Gastroesophageal sphincter (tissue), 3 donors: ENCODE measurements at regions not wholly inside any gene's neighbourhood (a gene's known extent, or its start where the extent isn't known, plus 50 kb on each side); places are given as distances from the start of the nearest gene placed in this dataset.

Source experiments
- CTCF ChIP-seq, 4 experiments: fragments of 200-600 bp in 2 of 4; fragments of 450-650 bp in 2 of 4; sonication (generic) in 1 of 4; IDR thresholded peaks; one replicate each; pipeline ENCODE4 v1.5.1; 2017 to 2019; ENCODE audit warnings: antibody characterized with exemption in 4 of 4, mild to moderate bottlenecking in 2 of 4, moderate library complexity in 2 of 4
- EP300 ChIP-seq: sonication (generic); formaldehyde crosslinking; IDR thresholded peaks from one replicate; pipeline ENCODE4 v1.6.1; 2017; ENCODE audit warnings: antibody characterized with exemption, mild to moderate bottlenecking
- POLR2A ChIP-seq, 2 donors: fragments of 450-650 bp; IDR thresholded peaks; one replicate each; pipeline ENCODE4 v1.6.1; 2017; ENCODE audit warnings: antibody characterized with exemption in 2 of 2, mild to moderate bottlenecking in 2 of 2, moderate library complexity in 1 of 2
- POLR2AphosphoS5 ChIP-seq: sonication (generic); formaldehyde crosslinking; IDR thresholded peaks from one replicate; pipeline ENCODE4 v1.6.1; 2017; ENCODE audit warnings: antibody characterized with exemption

DNA sequence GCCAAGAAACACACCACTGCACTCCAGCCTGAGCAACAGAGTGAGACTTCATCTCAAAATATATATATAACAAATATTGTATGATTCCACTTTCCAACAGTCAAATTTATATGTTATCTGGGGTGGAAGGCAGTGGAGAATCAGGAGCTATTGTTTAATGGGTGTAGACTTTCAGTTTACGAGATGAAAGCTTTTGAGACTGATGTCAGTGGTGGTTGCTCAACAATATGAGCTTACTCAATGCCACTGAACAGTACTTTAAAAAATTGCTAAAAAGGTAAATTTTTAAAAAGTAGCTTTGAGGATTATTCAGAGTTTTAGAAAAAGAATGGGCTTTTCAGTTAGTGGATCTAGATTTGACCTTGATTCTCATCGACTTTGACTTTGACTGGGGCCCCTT is 105.9 kb upstream of the ST6GAL2 start:
- TF ChIP-seq EP300, result no peak
- TF ChIP-seq CTCF (IDR thresholded peaks at IDR 0.05), result no peak
- no peak for TF ChIP-seq POLR2AphosphoS5
- TF ChIP-seq POLR2A (IDR thresholded peaks at IDR 0.05), result no peak
